SU-DHL-6 (cell line): ENCODE measurements at regions not wholly inside any gene's neighbourhood (a gene's known extent, or its start where the extent isn't known, plus 50 kb on each side); places are given as distances from the start of the nearest gene placed in this dataset.

Experiments used
- EZH2phosphoT487 ChIP-seq: fragments of 200-600 bp; sonication (generic), shearing (Covaris generic); conservative IDR thresholded peaks from 2 replicates; pipeline ENCODE4 v1.6.1; 2018; ENCODE audit warnings: mild to moderate bottlenecking, antibody characterized with exemption, low read length, moderate library complexity, mixed read lengths
- TF ChIP-seq, protein P1 (sequence below): fragments of 200-600 bp; sonication (generic); IDR thresholded peaks from one replicate; pipeline ENCODE4 v1.5.1; 2017; ENCODE audit warnings: antibody characterized with exemption, mild to moderate bottlenecking, low read length, moderate library complexity; ENCODE audit not compliant: insufficient read depth, poor library complexity, severe bottlenecking

DNA sequence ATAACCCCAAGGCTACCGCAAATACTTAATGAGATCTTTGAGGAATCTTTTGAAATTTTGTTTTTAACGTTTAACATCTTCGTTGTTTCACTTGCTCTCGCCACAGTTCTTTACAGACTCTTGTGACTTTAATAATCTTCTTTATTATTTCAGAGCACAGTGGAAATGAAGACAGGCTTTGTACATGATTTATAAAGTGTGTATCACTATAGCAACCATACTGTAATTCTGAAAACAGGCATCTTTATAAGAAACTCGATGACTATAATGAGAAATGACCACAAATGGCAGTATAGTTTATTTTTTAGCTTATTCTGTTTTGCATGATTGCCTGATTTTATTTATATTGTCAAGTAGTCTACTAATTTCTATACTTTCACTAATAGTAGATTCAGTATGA is 224.4 kb upstream of the GALNTL6 start:
- TF ChIP-seq, protein P1, sequence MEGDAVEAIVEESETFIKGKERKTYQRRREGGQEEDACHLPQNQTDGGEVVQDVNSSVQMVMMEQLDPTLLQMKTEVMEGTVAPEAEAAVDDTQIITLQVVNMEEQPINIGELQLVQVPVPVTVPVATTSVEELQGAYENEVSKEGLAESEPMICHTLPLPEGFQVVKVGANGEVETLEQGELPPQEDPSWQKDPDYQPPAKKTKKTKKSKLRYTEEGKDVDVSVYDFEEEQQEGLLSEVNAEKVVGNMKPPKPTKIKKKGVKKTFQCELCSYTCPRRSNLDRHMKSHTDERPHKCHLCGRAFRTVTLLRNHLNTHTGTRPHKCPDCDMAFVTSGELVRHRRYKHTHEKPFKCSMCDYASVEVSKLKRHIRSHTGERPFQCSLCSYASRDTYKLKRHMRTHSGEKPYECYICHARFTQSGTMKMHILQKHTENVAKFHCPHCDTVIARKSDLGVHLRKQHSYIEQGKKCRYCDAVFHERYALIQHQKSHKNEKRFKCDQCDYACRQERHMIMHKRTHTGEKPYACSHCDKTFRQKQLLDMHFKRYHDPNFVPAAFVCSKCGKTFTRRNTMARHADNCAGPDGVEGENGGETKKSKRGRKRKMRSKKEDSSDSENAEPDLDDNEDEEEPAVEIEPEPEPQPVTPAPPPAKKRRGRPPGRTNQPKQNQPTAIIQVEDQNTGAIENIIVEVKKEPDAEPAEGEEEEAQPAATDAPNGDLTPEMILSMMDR: no peak
- TF ChIP-seq EZH2phosphoT487: no peak
